ENCODE measurements at regions not wholly inside any gene's neighbourhood (a gene's known extent, or its start where the extent isn't known, plus 50 kb on each side); places are given as distances from the start of the nearest gene placed in this dataset.
"Not testable (repeated sequence)": the region's sequence is repeated elsewhere in the genome, so short reads cannot be mapped to it uniquely, and the experiment has no call there.

DNA sequence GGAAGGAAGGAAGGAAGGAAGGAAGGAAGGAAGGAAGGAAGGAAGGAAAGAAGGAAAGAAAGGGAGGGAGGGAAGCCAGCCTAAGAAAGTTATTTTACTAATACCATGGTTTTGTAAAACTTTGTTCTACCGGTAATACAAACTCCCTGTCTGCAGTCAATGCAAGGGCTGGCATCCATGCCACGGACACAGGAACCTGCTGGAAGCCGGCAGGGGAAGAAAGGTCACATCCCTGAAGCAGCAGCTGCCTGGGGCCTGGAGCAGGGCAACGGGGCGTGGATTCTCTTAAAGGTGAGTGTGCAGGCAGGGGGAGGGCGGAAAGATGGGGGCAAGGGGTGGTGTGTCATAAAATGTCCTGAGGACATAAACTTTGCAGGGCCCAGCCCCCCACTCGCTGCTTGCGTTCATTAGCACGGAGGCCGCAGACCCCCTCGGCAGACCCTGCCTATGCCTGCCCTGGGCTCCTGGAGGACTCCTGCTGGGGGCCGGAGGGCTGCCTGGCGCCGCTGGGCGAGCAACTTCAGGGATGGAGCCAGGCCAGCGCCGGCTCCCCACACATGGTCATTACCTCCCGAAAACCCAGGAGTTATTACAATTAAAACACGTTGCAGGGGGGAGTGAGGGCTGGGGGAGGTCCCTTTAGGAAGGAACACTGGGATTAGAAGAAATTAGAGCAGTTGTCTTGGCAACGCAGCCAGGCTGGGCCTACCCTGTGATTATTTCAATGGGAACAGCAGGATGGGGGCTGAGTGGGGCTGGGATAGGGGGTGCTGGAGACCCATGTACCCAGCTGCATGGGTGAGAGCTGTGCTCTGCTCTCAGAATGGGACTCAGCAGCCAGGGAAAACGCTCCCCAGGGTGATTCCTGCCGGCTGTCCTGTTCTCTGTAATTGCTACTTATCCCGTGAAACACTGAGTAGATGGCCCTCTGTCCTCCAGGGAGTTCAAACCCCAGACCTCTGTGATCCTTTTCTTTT, 257.9 kb downstream of the SOX9 start:
- Mint-ChIP-seq H3K27ac (no peak overlapping the region), H3K4me1 (no peaks in the 10 kb centered on the region), H3K36me3 (ENCODE audit: low read depth) (no peaks in the 10 kb centered on the region), H3K27me3 (peaks cover 12% of the 10 kb centered on the region), H3K9me3 (no peaks in the 10 kb centered on the region), H3K4me3 (no peak overlapping the region)
- no peak for ATAC-seq (replicated peaks)

GRCh38 chr17:72379516-72379915, 258.7 kb downstream of the SOX9 start:
- H3K27ac Mint-ChIP-seq, result no peak overlapping the region
- ATAC-seq (replicated peaks), result no peak
- no peaks in the 10 kb centered on the region for H3K9me3 Mint-ChIP-seq
- peaks cover 14% of the 10 kb centered on the region for H3K27me3 Mint-ChIP-seq
- no peak overlapping the region for H3K4me3 Mint-ChIP-seq
- H3K36me3 Mint-ChIP-seq (ENCODE audit: low read depth), result no peaks in the 10 kb centered on the region
- no peaks in the 10 kb centered on the region for H3K4me1 Mint-ChIP-seq

DNA sequence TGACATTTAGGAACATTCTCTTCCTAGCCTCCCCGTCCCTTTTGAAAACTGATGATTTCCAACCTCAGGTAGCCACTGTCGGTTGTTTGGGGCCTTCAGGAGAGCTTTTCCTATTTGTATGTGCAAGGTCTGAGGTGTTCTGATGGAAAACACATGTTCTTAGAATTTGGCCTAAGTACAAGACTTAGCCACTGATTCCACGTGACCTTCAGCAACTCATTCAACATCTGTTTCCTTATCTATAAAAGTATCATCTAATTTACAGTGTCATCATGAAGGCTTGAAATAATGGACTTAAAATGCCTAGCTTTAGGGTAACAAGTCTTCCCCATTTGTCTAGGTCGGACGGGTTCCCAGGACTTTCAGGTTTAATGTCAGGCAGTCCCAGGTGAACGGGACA, 259.3 kb downstream of the SOX9 start:
- H3K36me3 Mint-ChIP-seq (ENCODE audit: low read depth), result no peaks in the 10 kb centered on the region
- no peaks in the 10 kb centered on the region for H3K9me3 Mint-ChIP-seq
- no peak for ATAC-seq (replicated peaks)

DNA sequence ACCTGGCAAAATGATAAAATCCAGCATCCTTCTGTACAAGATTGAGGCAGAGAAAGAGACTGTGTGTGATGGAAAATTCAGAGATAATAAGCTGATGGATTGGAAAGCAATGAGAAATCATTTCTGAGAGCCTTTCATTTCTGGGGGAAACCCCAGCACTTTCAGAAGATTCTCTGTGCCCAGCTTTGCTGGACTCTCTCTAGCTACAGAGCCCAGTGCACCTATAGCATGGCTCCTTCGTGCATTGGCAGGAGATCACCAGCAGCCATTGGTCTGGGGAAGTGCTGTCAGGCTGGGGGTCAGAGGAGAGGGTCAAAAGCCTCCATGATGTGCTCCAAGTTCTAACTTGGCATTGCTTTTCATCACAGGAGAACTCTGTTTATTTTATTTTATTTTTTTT, 259.9 kb downstream of the SOX9 start:
- no peak overlapping the region for H3K27ac Mint-ChIP-seq
- no peaks in the 10 kb centered on the region for H3K4me1 Mint-ChIP-seq
- no peaks in the 10 kb centered on the region for H3K9me3 Mint-ChIP-seq
- no peak overlapping the region for H3K4me3 Mint-ChIP-seq
- H3K36me3 Mint-ChIP-seq (ENCODE audit: low read depth), result no peaks in the 10 kb centered on the region
- peaks cover 14% of the 10 kb centered on the region for H3K27me3 Mint-ChIP-seq
- ATAC-seq (replicated peaks), result no peak

More for the DNA sequence above, 259.3 kb downstream of the SOX9 start:
- Mint-ChIP-seq H3K4me1 (no peaks in the 10 kb centered on the region), H3K4me3 (no peak overlapping the region), H3K27me3 (peaks cover 14% of the 10 kb centered on the region), H3K27ac (no peak overlapping the region)

DNA sequence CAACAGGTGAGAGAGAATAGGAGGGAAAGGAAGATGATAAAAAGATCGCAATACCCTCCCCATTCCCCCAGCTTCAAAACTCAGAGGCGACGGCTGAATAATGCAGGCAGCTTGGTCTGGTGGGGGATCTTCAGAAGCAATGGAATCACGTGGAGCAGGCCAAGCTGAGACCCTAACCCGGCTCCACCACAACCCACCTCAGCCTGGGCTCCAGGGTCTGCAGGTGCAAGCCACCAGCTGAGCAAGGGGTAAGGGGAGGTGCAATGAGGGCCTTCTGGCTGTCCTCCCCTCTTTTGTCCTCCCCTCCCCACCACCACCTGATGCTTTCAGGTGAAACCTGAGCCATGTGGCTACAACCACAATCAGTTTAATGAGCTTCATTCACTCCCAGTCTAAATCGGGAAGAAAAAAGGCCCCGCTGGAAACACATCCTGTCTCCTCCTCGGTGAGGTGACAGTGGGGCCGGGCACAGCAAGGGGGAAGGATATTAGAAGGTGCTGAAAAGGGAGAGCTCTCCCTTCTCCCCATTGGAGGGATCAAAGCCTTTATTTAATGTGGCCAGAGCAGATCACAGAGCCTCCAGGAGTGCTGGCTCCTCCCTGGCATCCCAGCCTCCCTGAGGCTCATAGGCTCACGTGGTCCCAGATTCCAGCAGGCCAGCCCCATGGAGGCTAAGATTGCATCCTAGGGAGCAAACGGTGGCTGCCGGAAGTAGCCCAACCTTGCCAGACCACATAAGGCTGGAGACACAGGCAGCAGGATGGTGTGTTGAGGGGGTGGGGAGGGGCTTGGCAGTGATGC, 261.0 kb downstream of the SOX9 start:
- no peak overlapping the region for H3K27ac Mint-ChIP-seq
- no peak overlapping the region for H3K4me3 Mint-ChIP-seq
- no peak for ATAC-seq (replicated peaks)
- peaks cover 14% of the 10 kb centered on the region for H3K27me3 Mint-ChIP-seq
- H3K36me3 Mint-ChIP-seq (ENCODE audit: low read depth), result no peaks in the 10 kb centered on the region
- H3K9me3 Mint-ChIP-seq, result no peaks in the 10 kb centered on the region
- no peaks in the 10 kb centered on the region for H3K4me1 Mint-ChIP-seq

DNA sequence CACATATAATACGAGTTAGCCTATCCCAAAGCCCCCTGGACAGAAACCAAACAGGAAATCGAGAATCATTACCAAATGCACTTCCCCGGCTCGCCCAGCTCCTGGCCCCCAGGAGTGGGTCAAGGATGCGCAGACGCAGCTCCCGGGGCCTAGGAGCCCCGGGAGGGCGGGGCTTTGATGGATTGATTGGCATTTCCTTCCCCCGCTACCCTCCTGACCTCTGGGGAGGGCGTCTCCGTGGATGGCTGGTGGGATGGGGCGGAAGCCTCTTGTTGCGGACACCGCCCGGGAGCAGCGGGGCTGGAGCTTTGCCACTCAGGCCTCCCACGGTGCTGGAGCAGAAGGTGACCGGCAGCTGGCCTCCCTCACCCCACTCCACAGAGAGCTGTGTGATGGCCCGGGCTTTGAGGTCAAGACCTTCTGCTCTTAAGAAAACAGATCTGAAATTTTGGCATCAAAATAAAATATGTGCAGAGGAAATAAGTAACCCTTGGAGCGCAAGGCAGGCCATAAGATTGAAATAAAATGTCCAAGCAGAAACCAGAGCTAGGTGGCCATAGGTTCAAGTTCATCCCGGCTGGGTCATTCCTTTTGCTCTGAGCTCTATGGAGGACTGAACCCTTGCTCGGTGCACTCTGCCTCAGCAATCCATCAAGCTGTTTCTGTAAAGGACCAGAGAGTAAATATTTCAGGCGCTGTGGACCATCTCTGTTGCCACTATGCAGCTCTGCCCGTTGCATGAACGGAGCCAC, 262.3 kb downstream of the SOX9 start:
- no peaks in the 10 kb centered on the region for H3K4me1 Mint-ChIP-seq
- no peaks in the 10 kb centered on the region for H3K36me3 Mint-ChIP-seq (ENCODE audit: low read depth)
- no peak overlapping the region for H3K4me3 Mint-ChIP-seq
- no peak for ATAC-seq (replicated peaks)
- no peaks in the 10 kb centered on the region for H3K9me3 Mint-ChIP-seq
- no peak overlapping the region for H3K27ac Mint-ChIP-seq
- H3K27me3 Mint-ChIP-seq, result peaks cover 14% of the 10 kb centered on the region

GRCh38 chr17:72385475-72385874, 264.7 kb downstream of the SOX9 start:
- Mint-ChIP-seq H3K4me3 (no peak overlapping the region), H3K27me3 (peaks cover 14% of the 10 kb centered on the region), H3K36me3 (ENCODE audit: low read depth) (no peaks in the 10 kb centered on the region), H3K27ac (no peak overlapping the region), H3K9me3 (no peaks in the 10 kb centered on the region), H3K4me1 (no peaks in the 10 kb centered on the region)
- ATAC-seq (replicated peaks), result no peak

DNA sequence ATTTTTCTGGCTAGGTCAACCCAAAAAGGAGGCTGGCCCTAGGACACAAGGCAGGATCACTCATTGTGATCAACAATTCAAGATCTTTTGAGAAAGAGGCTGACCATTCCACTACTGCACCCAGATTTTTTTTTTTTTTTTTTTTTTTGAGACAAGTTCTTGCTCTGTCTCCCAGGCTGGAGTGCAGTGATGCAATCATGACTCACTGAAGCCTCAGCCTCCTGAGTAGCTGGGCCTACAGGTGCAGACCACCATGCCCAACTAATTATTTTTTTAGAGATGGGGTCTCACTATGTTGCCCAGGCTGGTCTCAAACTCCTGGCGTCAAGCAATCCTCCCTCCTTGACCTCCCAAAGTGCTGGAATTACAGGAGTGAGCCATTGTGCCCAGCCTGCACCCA, 265.4 kb downstream of the SOX9 start:
- not testable (repeated sequence) for H3K4me3 Mint-ChIP-seq; H3K27ac Mint-ChIP-seq; H3K9me3 Mint-ChIP-seq; ATAC-seq (replicated peaks); H3K4me1 Mint-ChIP-seq; H3K36me3 Mint-ChIP-seq (ENCODE audit: low read depth)
- H3K27me3 Mint-ChIP-seq, result peaks cover 14% of the 10 kb centered on the region

- H3K27ac Mint-ChIP-seq, result no peak overlapping the region
- ATAC-seq (replicated peaks), result no peak
- H3K9me3 Mint-ChIP-seq, result no peaks in the 10 kb centered on the region
- no peak overlapping the region for H3K4me3 Mint-ChIP-seq
- peaks cover 14% of the 10 kb centered on the region for H3K27me3 Mint-ChIP-seq
- H3K36me3 Mint-ChIP-seq (ENCODE audit: low read depth), result no peaks in the 10 kb centered on the region
- H3K4me1 Mint-ChIP-seq, result peaks cover 5% of the 10 kb centered on the region
These were observed 265.9 kb downstream of the SOX9 start for GRCh38 chr17:72386619-72387237.

- no peaks in the 10 kb centered on the region for H3K9me3 Mint-ChIP-seq
- ATAC-seq (replicated peaks), result no peak
- H3K27me3 Mint-ChIP-seq, result peaks cover 9% of the 10 kb centered on the region
- no peak overlapping the region for H3K27ac Mint-ChIP-seq
- peaks cover 5% of the 10 kb centered on the region for H3K4me1 Mint-ChIP-seq
- H3K4me3 Mint-ChIP-seq, result no peak overlapping the region
- no peaks in the 10 kb centered on the region for H3K36me3 Mint-ChIP-seq (ENCODE audit: low read depth)
These were observed 266.7 kb downstream of the SOX9 start for GRCh38 chr17:72387487-72387886.

DNA sequence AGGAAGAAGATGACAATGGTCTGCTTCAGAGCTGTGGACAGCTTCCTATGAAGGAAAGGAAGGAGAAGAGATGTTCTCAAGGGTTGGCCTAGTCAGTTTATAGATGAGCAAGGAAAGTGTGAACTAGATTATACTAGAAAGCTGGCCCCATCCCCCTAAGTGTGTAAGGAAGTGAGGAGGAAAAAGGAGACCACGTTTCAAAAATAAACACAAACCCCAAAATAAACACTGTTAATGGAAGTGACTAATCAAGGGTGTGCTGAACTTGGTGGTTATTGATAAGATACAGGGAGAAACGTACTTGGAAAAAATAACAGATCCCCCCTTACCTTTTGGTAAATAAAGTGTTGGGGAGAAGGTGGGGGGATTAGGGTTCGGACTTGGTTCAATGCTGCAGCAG, 267.1 kb downstream of the SOX9 start:
- Mint-ChIP-seq H3K9me3 (no peaks in the 10 kb centered on the region), H3K27me3 (peaks cover 5% of the 10 kb centered on the region), H3K27ac (no peak overlapping the region), H3K4me1 (peaks cover 5% of the 10 kb centered on the region), H3K36me3 (ENCODE audit: low read depth) (no peaks in the 10 kb centered on the region), H3K4me3 (no peak overlapping the region)
- ATAC-seq (replicated peaks), result no peak

GRCh38 chr17:72388765-72389473, 268.1 kb downstream of the SOX9 start:
- Mint-ChIP-seq H3K27ac (no peak overlapping the region), H3K9me3 (no peaks in the 10 kb centered on the region), H3K36me3 (ENCODE audit: low read depth) (no peaks in the 10 kb centered on the region), H3K27me3 (no peaks in the 10 kb centered on the region), H3K4me3 (no peak overlapping the region), H3K4me1 (peaks cover 5% of the 10 kb centered on the region)
- peak; percentile 14 for ATAC-seq (replicated peaks)

- H3K27me3 Mint-ChIP-seq, result no peaks in the 10 kb centered on the region
- no peaks in the 10 kb centered on the region for H3K9me3 Mint-ChIP-seq
- H3K4me1 Mint-ChIP-seq, result peaks cover 5% of the 10 kb centered on the region
- no peak for ATAC-seq (replicated peaks)
- H3K4me3 Mint-ChIP-seq, result no peak overlapping the region
- H3K27ac Mint-ChIP-seq, result no peak overlapping the region
- H3K36me3 Mint-ChIP-seq (ENCODE audit: low read depth), result no peaks in the 10 kb centered on the region
These were observed 270.1 kb downstream of the SOX9 start for GRCh38 chr17:72390675-72391508.

All from activated T-helper 17 cell treated with anti-CD3 and anti-CD28 coated beads, Interleukin-2, amount 50 U/mL, for 72 hours (primary cell).